Gastroesophageal sphincter (tissue), 4 donors: ENCODE measurements at regions not wholly inside any gene's neighbourhood (a gene's known extent, or its start where the extent isn't known, plus 50 kb on each side); places are given as distances from the start of the nearest gene placed in this dataset.

Experiments used
- ATAC-seq: fragments of 150-250 bp; one replicate; pipeline ENCODE4 v1.9.1; 2016; ENCODE audit warnings: mild to moderate bottlenecking, moderate library complexity
- H3K27ac ChIP-seq, 4 donors: fragments of 200-600 bp; sonication (generic) in 3 of 4; 1 replicate in 3 of 4; 2 replicates in 1 of 4; pipeline ENCODE4 v1.5.1; 2016 to 2019
- H3K27me3 ChIP-seq: fragments of 200-600 bp; sonication (generic); one replicate; pipeline ENCODE4 v1.5.1; 2019
- H3K36me3 ChIP-seq, 2 donors: fragments of 200-600 bp; sonication (generic); one replicate each; pipeline ENCODE4 v1.5.1; 2019; ENCODE audit warnings: control low read depth in 1 of 2
- H3K4me1 ChIP-seq, 3 donors: fragments of 200-600 bp; sonication (generic); 1 replicate in 2 of 3; 2 replicates in 1 of 3; pipeline ENCODE4 v1.5.1; 2016 to 2019; ENCODE audit warnings: control low read depth in 2 of 3
- H3K4me3 ChIP-seq, 2 donors: fragments of 200-600 bp; sonication (generic); one replicate each; pipeline ENCODE4 v1.5.1; 2019; ENCODE audit warnings: mild to moderate bottlenecking in 1 of 2, moderate library complexity in 1 of 2
- H3K9me3 ChIP-seq, 3 donors: fragments of 200-600 bp; sonication (generic); one replicate each; pipeline ENCODE4 v1.5.1; 2017 to 2019; ENCODE audit warnings: control low read depth in 2 of 3
- EP300 ChIP-seq: sonication (generic); formaldehyde crosslinking; IDR thresholded peaks from one replicate; pipeline ENCODE4 v1.6.1; 2017; ENCODE audit warnings: antibody characterized with exemption, mild to moderate bottlenecking
- POLR2A ChIP-seq, 2 donors: fragments of 450-650 bp; IDR thresholded peaks; one replicate each; pipeline ENCODE4 v1.6.1; 2017; ENCODE audit warnings: antibody characterized with exemption in 2 of 2, mild to moderate bottlenecking in 2 of 2, moderate library complexity in 1 of 2
- POLR2AphosphoS5 ChIP-seq: sonication (generic); formaldehyde crosslinking; IDR thresholded peaks from one replicate; pipeline ENCODE4 v1.6.1; 2017; ENCODE audit warnings: antibody characterized with exemption
- WGBS, 2 donors: methylation state at CpG; one replicate each; pipeline ENCODE4 v1.1.5; 2018; ENCODE audit warnings: low coverage in 1 of 2; 5-methylcytosine and 5-hydroxymethylcytosine counted together
- TF ChIP-seq, protein P1 (sequence below), 4 experiments: fragments of 200-600 bp in 2 of 4; fragments of 450-650 bp in 2 of 4; sonication (generic) in 1 of 4; IDR thresholded peaks; one replicate each; pipeline ENCODE4 v1.5.1; 2017 to 2019; ENCODE audit warnings: antibody characterized with exemption in 4 of 4, mild to moderate bottlenecking in 2 of 4, moderate library complexity in 2 of 4

DNA sequence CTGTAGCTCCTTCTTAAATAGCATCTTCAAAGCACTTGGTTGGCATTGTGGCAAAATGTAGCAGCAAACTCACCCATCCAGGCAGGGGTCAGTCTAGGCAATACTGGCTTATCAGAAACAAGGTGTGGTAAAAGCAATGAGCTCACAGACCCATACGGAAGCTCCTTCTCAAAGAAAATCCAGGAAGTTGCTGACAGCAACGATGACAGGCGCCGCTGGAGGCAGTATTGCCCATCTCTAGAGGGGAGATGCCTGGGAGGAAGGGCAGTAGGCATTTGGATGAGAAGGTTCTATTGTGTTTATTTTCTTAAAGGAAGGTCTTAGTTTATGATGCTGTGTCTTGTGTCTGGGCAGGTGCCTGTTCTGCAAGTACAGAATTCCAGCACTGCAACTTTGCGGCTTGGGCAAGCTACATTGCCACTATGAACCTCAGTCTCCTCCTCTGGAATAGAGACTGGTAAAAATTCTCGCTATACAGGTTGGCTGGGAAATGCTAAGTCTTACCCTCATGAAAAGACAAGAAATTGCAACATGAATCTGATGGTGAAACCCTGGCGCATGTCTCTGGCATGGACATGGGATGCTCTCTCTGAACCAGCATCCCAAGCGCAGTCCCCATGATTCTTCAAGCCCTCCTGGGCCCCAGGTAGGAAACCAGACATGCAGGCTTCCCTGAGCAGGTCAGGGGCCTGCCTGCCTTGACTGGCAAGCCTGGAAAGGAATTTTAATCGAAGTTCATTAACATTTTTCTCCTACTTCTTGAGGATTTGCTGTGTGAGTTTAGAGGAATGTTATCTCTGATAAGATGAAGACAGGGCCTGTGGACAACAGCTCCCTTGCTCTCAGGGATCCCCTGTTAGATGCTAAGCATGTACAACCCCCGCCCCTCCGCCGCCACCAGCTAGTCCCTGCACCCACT is 156.0 kb downstream of the TFCP2L1 start:
- ATAC-seq: no peak

GRCh38 chr2:121129692-121130091 is 155.3 kb downstream of the TFCP2L1 start:
- H3K4me3 ChIP-seq: no peak overlapping the region
- no CpG with 5 or more reads among the region's 6 CpGs for WGBS, 2 donors
- no peaks in the 10 kb centered on the region for H3K9me3 ChIP-seq
- no peaks in the 10 kb centered on the region for H3K36me3 ChIP-seq
- H3K27ac ChIP-seq: no peak overlapping the region
- H3K4me1 ChIP-seq: no peaks in the 10 kb centered on the region
- ATAC-seq: no peak
- TF ChIP-seq POLR2A (IDR thresholded peaks at IDR 0.05): no peak
- no peak for TF ChIP-seq POLR2AphosphoS5
- TF ChIP-seq, protein P1, sequence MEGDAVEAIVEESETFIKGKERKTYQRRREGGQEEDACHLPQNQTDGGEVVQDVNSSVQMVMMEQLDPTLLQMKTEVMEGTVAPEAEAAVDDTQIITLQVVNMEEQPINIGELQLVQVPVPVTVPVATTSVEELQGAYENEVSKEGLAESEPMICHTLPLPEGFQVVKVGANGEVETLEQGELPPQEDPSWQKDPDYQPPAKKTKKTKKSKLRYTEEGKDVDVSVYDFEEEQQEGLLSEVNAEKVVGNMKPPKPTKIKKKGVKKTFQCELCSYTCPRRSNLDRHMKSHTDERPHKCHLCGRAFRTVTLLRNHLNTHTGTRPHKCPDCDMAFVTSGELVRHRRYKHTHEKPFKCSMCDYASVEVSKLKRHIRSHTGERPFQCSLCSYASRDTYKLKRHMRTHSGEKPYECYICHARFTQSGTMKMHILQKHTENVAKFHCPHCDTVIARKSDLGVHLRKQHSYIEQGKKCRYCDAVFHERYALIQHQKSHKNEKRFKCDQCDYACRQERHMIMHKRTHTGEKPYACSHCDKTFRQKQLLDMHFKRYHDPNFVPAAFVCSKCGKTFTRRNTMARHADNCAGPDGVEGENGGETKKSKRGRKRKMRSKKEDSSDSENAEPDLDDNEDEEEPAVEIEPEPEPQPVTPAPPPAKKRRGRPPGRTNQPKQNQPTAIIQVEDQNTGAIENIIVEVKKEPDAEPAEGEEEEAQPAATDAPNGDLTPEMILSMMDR (IDR thresholded peaks at IDR 0.05): no peak
- no peak for TF ChIP-seq EP300
- H3K27me3 ChIP-seq: peaks cover 14% of the 10 kb centered on the region

More for the DNA sequence above, 156.0 kb downstream of the TFCP2L1 start:
- Histone ChIP-seq H3K27me3 (peaks cover 20% of the 10 kb centered on the region), H3K4me3 (no peak overlapping the region), H3K36me3 (no peaks in the 10 kb centered on the region), H3K9me3 (no peaks in the 10 kb centered on the region), H3K27ac (no peak overlapping the region), H3K4me1 (no peaks in the 10 kb centered on the region)
- WGBS, 2 donors: 43 to 71% methylated on average over 4 to 8 of the region's 12 CpGs
- TF ChIP-seq, protein P1 (IDR thresholded peaks at IDR 0.05): no peak
- no peak for TF ChIP-seq POLR2AphosphoS5
- TF ChIP-seq EP300: no peak
- no peak for TF ChIP-seq POLR2A (IDR thresholded peaks at IDR 0.05)

- no peaks in the 10 kb centered on the region for H3K36me3 ChIP-seq
- no peak overlapping the region for H3K27ac ChIP-seq
- no peak for ATAC-seq
- peaks cover 14% of the 10 kb centered on the region for H3K27me3 ChIP-seq
- no peak for TF ChIP-seq POLR2AphosphoS5
- TF ChIP-seq, protein P1 (IDR thresholded peaks at IDR 0.05): no peak
- no peak for TF ChIP-seq POLR2A (IDR thresholded peaks at IDR 0.05)
- TF ChIP-seq EP300: no peak
- H3K4me3 ChIP-seq: no peak overlapping the region
- WGBS, 2 donors: no CpG with 5 or more reads among the region's 4 CpGs
- no peaks in the 10 kb centered on the region for H3K4me1 ChIP-seq
- H3K9me3 ChIP-seq: no peaks in the 10 kb centered on the region
Measured at GRCh38 chr2:121130301-121130850, 154.6 kb downstream of the TFCP2L1 start.

DNA sequence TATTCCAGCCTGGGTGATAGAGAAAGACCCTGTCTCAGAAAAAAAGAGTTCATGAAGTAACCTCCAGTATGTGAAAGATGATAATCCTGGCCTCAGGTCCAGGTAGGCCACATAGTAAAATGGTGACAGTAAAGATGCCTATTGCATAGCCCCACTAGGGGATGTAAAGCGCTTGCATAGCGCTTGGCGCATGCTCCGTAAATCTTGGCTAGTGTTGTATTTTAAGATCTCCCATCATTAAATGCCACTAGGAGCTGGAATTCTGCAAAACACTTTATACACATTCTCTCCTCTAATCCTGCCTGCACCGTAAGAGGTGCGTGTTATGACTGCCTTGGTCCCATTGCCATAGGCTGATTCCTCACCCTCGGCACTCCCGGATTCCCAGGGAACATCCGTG is 153.6 kb downstream of the TFCP2L1 start:
- H3K9me3 ChIP-seq: no peaks in the 10 kb centered on the region
- no peak for ATAC-seq
- no peaks in the 10 kb centered on the region for H3K36me3 ChIP-seq
- peaks cover 14% of the 10 kb centered on the region for H3K27me3 ChIP-seq
- H3K27ac ChIP-seq: no peak overlapping the region
- WGBS, 2 donors: 74 to 78% methylated on average over 5 of the region's 9 CpGs
- TF ChIP-seq POLR2AphosphoS5 (no peak), EP300 (no peak), POLR2A (IDR thresholded peaks at IDR 0.05) (no peak)
- TF ChIP-seq, protein P1 (IDR thresholded peaks at IDR 0.05): no peak
- no peaks in the 10 kb centered on the region for H3K4me1 ChIP-seq
- H3K4me3 ChIP-seq: no peak overlapping the region
